ENCODE measurements at regions not wholly inside any gene's neighbourhood (a gene's known extent, or its start where the extent isn't known, plus 50 kb on each side); places are given as distances from the start of the nearest gene placed in this dataset.

DNA sequence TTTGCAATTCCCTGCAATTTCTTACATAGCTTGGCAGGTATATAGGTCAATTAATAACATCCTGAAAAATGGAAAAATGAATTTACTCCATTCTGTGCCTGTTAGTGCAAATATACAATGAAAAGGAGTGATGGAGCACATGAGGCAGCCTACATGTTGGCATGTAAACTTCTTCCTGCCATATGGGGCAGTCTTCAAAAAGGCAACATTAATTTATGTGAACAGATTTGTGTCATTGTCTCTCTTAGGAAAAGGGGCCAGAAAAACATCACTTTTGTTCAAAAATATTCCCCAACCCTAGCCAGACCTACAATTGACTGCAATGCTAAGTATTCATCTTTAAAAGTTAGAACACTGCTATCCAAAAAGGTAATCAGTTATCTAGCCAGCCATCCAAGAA, 332.2 kb downstream of the TBC1D4 start:
- Histone ChIP-seq H3K27ac (ENCODE audit: low read length) (no peak overlapping the region), H3K9me3 (ENCODE audit: control insufficient read depth, low read depth, low read length) (peaks cover 3% of the 10 kb centered on the region), H3K4me3 (ENCODE audit: low read length) (no peak overlapping the region), H3K27me3 (ENCODE audit: control insufficient read depth, insufficient read depth, low read length) (no peaks in the 10 kb centered on the region), H3K36me3 (ENCODE audit: control insufficient read depth, low read depth, low read length) (no peaks in the 10 kb centered on the region), H3K4me1 (ENCODE audit: control insufficient read depth, low read depth, low read length) (no peaks in the 10 kb centered on the region), H3K9ac (ENCODE audit: low read length) (no peak overlapping the region)

DNA sequence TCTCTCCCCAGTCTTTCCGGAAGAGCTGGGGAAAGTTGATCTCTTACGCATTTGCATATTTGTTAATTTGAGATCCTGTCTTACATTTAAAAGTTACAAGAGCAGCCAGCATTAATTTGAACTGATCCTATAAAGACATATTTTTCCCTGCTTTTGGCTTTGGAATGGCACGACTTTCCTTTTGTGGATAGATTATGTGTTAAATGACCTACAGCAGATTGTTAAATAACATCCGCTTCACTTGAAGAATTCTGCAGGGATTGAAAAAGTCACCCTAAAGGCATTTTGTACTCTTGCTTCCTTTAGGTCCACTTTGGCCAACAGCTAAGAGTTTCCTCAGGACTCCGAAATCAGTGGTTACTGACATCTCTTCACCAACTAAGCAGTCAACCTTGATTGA, 334.0 kb downstream of the TBC1D4 start:
- H3K9me3 ChIP-seq (ENCODE audit: control insufficient read depth, low read depth, low read length) = peaks cover 3% of the 10 kb centered on the region
- H3K36me3 ChIP-seq (ENCODE audit: control insufficient read depth, low read depth, low read length) = no peaks in the 10 kb centered on the region
- no peaks in the 10 kb centered on the region for H3K27me3 ChIP-seq (ENCODE audit: control insufficient read depth, insufficient read depth, low read length)
- H3K4me1 ChIP-seq (ENCODE audit: control insufficient read depth, low read depth, low read length) = no peaks in the 10 kb centered on the region
- no peak overlapping the region for H3K27ac ChIP-seq (ENCODE audit: low read length)
- H3K4me3 ChIP-seq (ENCODE audit: low read length) = no peak overlapping the region
- no peak overlapping the region for H3K9ac ChIP-seq (ENCODE audit: low read length)

DNA sequence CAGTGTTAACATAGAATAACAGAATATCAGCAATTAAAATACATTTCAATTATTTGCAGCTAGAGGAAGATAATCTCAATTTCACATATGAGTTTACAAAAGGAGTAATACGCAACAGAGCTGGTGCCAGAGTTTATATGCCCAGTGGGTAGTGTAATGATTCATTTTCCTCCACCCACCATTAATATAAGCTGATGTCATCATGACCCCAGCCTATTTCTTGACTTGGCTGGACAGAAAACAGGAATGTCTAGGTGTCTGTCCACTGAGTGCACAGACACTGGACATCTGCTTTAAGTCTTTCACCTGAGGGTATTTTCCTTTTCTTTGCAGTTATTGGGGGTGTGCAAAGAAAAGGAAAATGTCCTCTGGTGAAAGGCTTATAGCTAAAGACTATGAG, 335.5 kb downstream of the TBC1D4 start:
- no peaks in the 10 kb centered on the region for H3K27me3 ChIP-seq (ENCODE audit: control insufficient read depth, insufficient read depth, low read length)
- no peak overlapping the region for H3K9ac ChIP-seq (ENCODE audit: low read length)
- H3K9me3 ChIP-seq (ENCODE audit: control insufficient read depth, low read depth, low read length) = no peaks in the 10 kb centered on the region
- H3K4me3 ChIP-seq (ENCODE audit: low read length) = no peak overlapping the region
- H3K27ac ChIP-seq (ENCODE audit: low read length) = no peak overlapping the region
- no peaks in the 10 kb centered on the region for H3K36me3 ChIP-seq (ENCODE audit: control insufficient read depth, low read depth, low read length)
- H3K4me1 ChIP-seq (ENCODE audit: control insufficient read depth, low read depth, low read length) = no peaks in the 10 kb centered on the region

DNA sequence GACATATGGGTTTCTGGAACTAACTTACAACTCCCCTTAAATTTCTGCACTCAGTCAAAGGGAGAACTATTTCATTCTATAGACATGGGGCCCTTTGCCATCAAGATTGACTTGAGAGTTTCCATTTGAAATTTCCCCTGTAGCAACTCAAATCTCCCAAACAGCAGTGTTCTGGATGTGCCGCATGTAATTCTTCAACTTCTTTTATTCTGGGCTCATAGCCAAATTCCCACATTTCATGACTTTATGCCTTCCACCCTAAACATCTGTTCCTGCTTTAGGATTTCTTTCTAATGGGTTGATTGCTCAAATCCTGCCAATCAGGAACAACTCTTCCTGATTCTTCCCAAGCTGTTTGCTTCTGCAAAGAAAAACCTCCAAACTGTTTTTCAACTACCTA, 336.0 kb downstream of the TBC1D4 start:
- Histone ChIP-seq H3K9me3 (ENCODE audit: control insufficient read depth, low read depth, low read length) (no peaks in the 10 kb centered on the region), H3K27ac (ENCODE audit: low read length) (no peak overlapping the region), H3K4me3 (ENCODE audit: low read length) (no peak overlapping the region), H3K9ac (ENCODE audit: low read length) (no peak overlapping the region), H3K27me3 (ENCODE audit: control insufficient read depth, insufficient read depth, low read length) (no peaks in the 10 kb centered on the region), H3K36me3 (ENCODE audit: control insufficient read depth, low read depth, low read length) (no peaks in the 10 kb centered on the region), H3K4me1 (ENCODE audit: control insufficient read depth, low read depth, low read length) (no peaks in the 10 kb centered on the region)

DNA sequence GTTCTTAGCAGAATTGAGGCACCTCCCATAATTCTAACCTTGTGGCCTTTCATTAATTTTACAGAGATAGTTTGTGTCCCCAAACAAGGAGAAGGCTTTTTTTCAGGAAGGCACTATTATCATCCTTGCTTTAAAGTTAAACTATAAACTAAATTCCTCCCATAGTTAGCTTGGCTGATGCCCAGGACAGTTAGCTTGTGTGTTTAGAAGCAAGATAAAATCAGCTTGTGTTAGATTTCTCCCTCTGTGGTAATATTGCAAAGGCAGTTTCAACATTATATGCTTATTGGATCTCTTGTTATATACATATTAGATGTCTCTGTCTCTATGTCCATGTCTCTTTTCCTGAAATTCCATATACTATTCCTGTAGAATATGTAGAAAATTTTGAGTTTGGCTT, 342.7 kb downstream of the TBC1D4 start:
- Histone ChIP-seq H3K27ac (ENCODE audit: low read length) (no peak overlapping the region), H3K4me1 (ENCODE audit: control insufficient read depth, low read depth, low read length) (no peaks in the 10 kb centered on the region), H3K27me3 (ENCODE audit: control insufficient read depth, insufficient read depth, low read length) (no peaks in the 10 kb centered on the region), H3K9ac (ENCODE audit: low read length) (no peak overlapping the region), H3K4me3 (ENCODE audit: low read length) (no peak overlapping the region), H3K9me3 (ENCODE audit: control insufficient read depth, low read depth, low read length) (peaks cover 8% of the 10 kb centered on the region), H3K36me3 (ENCODE audit: control insufficient read depth, low read depth, low read length) (no peaks in the 10 kb centered on the region)

DNA sequence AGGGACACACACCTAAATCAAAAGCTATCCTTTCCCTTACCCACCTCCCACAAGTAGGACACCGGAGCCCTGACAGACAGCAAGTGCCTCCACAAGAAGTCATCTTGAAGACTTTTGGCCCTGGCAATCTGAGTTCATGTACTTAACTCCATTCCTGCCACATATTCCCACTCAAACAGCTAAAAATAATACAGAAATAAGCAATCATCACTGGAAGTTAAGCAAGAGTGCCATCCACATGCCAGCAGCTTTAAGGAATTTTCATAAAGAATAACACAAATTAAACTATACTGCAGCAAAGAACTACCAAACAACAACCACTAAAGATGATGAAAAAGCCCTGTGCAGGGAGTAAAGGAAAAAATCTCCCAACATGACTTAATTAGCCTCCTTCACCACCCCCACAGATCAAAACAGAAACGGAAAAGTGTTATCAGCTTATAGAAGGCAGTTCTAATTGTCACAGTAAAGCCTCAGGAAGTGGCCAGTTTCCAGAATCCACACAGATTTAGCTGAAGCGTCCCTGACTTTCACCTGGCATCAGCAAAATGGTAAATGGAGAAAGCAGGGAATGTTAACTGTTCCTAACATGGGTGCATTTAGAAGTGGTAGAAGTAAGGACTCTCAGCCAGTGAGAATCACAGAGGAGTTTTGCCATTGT, 343.9 kb downstream of the TBC1D4 start:
- Histone ChIP-seq H3K27ac (ENCODE audit: low read length) (no peak overlapping the region), H3K4me3 (ENCODE audit: low read length) (no peak overlapping the region), H3K27me3 (ENCODE audit: control insufficient read depth, insufficient read depth, low read length) (no peaks in the 10 kb centered on the region), H3K36me3 (ENCODE audit: control insufficient read depth, low read depth, low read length) (no peaks in the 10 kb centered on the region), H3K9ac (ENCODE audit: low read length) (no peak overlapping the region), H3K9me3 (ENCODE audit: control insufficient read depth, low read depth, low read length) (peaks cover 8% of the 10 kb centered on the region), H3K4me1 (ENCODE audit: control insufficient read depth, low read depth, low read length) (no peaks in the 10 kb centered on the region)

DNA sequence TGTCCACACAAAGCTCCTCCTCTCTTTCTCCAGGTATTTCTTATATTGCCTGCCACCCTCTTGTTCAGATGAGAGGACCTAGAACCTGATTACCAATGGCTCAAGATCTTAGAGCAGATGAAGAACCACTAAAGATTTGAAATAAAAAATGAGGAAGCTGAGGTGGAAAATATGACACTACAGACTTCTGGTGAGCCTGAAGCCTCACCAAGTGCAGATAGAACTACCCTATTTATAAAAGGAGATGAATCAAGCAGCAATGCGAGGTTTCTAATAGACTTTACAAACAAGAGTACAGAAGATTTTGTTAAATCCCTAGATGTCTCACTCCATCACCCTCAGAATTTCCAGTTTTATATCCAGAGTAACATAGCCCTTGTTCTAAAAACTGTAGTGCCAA, 345.8 kb downstream of the TBC1D4 start:
- Histone ChIP-seq H3K4me1 (ENCODE audit: control insufficient read depth, low read depth, low read length) (no peaks in the 10 kb centered on the region), H3K27ac (ENCODE audit: low read length) (no peak overlapping the region), H3K4me3 (ENCODE audit: low read length) (no peak overlapping the region), H3K9ac (ENCODE audit: low read length) (no peak overlapping the region), H3K9me3 (ENCODE audit: control insufficient read depth, low read depth, low read length) (peaks cover 8% of the 10 kb centered on the region), H3K36me3 (ENCODE audit: control insufficient read depth, low read depth, low read length) (no peaks in the 10 kb centered on the region), H3K27me3 (ENCODE audit: control insufficient read depth, insufficient read depth, low read length) (no peaks in the 10 kb centered on the region)

DNA sequence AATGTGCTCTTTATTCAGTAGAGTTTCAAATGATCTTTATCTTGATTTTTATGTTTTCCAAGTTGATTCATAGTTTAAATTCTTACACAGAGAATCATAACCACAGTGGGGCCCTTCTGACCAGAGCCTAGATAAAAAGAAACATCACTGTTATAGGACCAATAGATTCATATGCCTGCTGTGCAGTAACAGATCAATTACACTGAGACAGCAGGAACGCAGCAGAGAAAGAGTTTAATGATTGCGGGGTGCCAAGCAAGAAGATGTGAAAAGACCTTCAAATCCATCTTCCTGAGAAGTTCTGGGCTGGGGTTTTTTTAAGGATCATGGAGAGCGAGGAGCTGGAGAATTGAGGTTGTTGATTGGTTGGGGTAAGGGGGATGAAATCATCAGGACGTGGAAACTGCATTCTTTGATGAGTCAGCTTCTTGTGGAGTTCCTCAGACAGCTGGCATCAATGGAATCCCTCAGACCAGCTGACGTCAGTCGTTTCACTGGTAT, 346.6 kb downstream of the TBC1D4 start:
- Histone ChIP-seq H3K9me3 (ENCODE audit: control insufficient read depth, low read depth, low read length) (peaks cover 8% of the 10 kb centered on the region), H3K4me3 (ENCODE audit: low read length) (no peak overlapping the region), H3K9ac (ENCODE audit: low read length) (no peak overlapping the region), H3K27ac (ENCODE audit: low read length) (no peak overlapping the region), H3K36me3 (ENCODE audit: control insufficient read depth, low read depth, low read length) (no peaks in the 10 kb centered on the region), H3K4me1 (ENCODE audit: control insufficient read depth, low read depth, low read length) (no peaks in the 10 kb centered on the region), H3K27me3 (ENCODE audit: control insufficient read depth, insufficient read depth, low read length) (no peaks in the 10 kb centered on the region)

DNA sequence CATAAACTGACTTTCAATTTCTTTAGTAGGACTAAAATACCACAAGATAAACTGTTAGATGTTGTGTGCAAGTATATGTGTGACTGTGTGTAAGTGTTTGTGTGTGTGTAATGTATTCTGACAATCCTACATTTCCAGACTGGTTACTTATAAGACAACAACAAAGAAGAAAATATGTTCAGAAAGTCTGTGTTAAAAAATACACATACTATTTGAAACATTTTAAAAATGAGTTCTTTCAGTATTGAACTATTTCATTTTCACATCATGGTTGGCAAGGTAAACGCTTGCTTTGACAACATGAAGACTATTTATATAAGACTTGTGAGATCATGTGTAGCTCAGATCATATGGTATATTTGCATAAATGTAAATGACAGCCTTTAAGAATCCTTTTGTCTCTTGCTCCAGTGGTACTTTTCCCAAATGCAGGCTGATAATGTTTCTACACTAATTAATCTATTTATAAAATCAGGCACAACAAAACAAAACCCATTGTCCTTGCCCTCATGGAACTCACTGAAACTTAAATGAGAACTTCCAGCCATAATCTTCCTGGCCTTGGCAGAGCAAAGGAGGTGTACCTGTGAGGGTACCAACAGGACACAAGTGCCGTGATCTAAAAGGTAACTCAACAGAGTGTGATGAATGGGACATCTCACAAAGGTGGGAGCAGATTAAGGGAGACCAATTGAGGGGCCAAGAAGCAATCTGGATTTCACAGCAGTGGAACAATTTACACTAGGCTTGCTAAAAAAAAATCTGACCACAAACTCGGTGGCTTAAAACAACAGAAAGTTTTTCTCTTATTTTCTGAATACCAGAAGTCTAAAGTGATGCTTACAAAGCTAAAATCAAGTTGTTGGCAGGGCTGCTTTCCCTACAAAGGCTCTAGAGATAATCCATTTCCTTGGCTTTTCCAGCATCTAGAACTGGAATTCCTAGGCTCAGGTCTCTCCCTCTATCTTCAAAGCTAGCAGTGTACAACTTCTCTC, 349.0 kb downstream of the TBC1D4 start:
- no peak overlapping the region for H3K9ac ChIP-seq (ENCODE audit: low read length)
- no peaks in the 10 kb centered on the region for H3K4me1 ChIP-seq (ENCODE audit: control insufficient read depth, low read depth, low read length)
- no peaks in the 10 kb centered on the region for H3K9me3 ChIP-seq (ENCODE audit: control insufficient read depth, low read depth, low read length)
- H3K36me3 ChIP-seq (ENCODE audit: control insufficient read depth, low read depth, low read length) = no peaks in the 10 kb centered on the region
- no peak overlapping the region for H3K4me3 ChIP-seq (ENCODE audit: low read length)
- H3K27me3 ChIP-seq (ENCODE audit: control insufficient read depth, insufficient read depth, low read length) = no peaks in the 10 kb centered on the region
- no peak overlapping the region for H3K27ac ChIP-seq (ENCODE audit: low read length)

DNA sequence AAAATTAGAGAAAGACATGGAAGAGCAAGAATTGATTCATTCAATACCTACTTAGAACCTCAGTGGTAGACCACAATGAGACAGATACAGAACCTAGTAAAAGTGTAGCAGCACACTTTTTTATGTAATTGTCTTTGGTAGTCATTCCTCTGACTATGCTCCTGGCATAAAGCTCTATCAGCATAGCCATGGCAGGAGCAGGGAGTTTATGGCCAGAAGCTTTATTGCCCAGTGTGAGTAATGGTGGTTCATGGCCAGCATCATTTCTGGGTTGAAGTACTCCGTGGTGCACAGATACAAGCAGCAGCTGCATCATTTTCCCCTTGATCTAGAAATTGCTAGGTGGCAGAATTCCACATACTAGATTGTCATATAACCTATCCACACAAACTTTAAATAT, 352.6 kb downstream of the TBC1D4 start:
- no peak overlapping the region for H3K9ac ChIP-seq (ENCODE audit: low read length)
- no peaks in the 10 kb centered on the region for H3K9me3 ChIP-seq (ENCODE audit: control insufficient read depth, low read depth, low read length)
- no peak overlapping the region for H3K4me3 ChIP-seq (ENCODE audit: low read length)
- H3K27ac ChIP-seq (ENCODE audit: low read length) = no peak overlapping the region
- no peaks in the 10 kb centered on the region for H3K27me3 ChIP-seq (ENCODE audit: control insufficient read depth, insufficient read depth, low read length)
- no peaks in the 10 kb centered on the region for H3K36me3 ChIP-seq (ENCODE audit: control insufficient read depth, low read depth, low read length)
- H3K4me1 ChIP-seq (ENCODE audit: control insufficient read depth, low read depth, low read length) = no peaks in the 10 kb centered on the region

DNA sequence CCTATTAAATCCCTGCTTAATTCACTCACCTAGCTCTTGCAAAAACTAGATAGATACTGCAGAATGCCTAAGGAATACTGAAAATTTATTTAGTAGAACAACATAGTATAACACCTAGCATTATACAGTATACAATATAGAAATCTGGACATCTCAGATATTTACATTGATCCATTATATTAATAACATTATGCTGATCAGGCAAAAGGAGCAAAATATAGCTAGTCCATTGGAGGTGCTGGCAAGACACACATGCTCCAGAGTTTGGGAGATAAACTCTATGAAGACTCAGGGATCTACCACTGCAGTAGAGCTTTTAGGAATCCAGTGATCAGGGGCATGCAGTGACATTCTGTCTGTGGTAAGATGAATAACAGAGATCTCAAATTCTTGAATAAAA, 357.6 kb downstream of the TBC1D4 start:
- Histone ChIP-seq H3K9me3 (ENCODE audit: control insufficient read depth, low read depth, low read length) (no peaks in the 10 kb centered on the region), H3K27me3 (ENCODE audit: control insufficient read depth, insufficient read depth, low read length) (no peaks in the 10 kb centered on the region), H3K4me3 (ENCODE audit: low read length) (no peak overlapping the region), H3K9ac (ENCODE audit: low read length) (no peak overlapping the region), H3K36me3 (ENCODE audit: control insufficient read depth, low read depth, low read length) (no peaks in the 10 kb centered on the region), H3K4me1 (ENCODE audit: control insufficient read depth, low read depth, low read length) (no peaks in the 10 kb centered on the region), H3K27ac (ENCODE audit: low read length) (no peak overlapping the region)

All from iPS-18a (cell line).